GM21619 (cell line): ENCODE measurements at regions not wholly inside any gene's neighbourhood (a gene's known extent, or its start where the extent isn't known, plus 50 kb on each side); places are given as distances from the start of the nearest gene placed in this dataset.

Source experiments
- ATAC-seq: cut with Tn5 transposase; IDR thresholded peaks from one replicate; pipeline ENCODE4 v1.9.1; 2021; ENCODE audit not compliant: unreplicated experiment

- ATAC-seq = no peak
Observed at GRCh38 chr6:23097566-23097965, 528.2 kb downstream of the HDGFL1 start.

GRCh38 chr6:23106951-23107350, 537.6 kb downstream of the HDGFL1 start:
- ATAC-seq = no peak

GRCh38 chr6:23111984-23112383, 542.6 kb downstream of the HDGFL1 start:
- ATAC-seq = no peak

- no peak for ATAC-seq
Observed at GRCh38 chr6:23114812-23115504, 545.6 kb downstream of the HDGFL1 start.

GRCh38 chr6:23137611-23138010, 568.2 kb downstream of the HDGFL1 start:
- ATAC-seq = no peak

- no peak for ATAC-seq
Observed at GRCh38 chr6:23140871-23141270, 571.5 kb downstream of the HDGFL1 start.

- no peak for ATAC-seq
Observed at GRCh38 chr6:23145781-23146180, 576.4 kb downstream of the HDGFL1 start.

- no peak for ATAC-seq
Observed at GRCh38 chr6:23154159-23154558, 584.8 kb downstream of the HDGFL1 start.

GRCh38 chr6:23170049-23170448, 600.7 kb downstream of the HDGFL1 start:
- no peak for ATAC-seq

GRCh38 chr6:23173234-23173633, 603.9 kb downstream of the HDGFL1 start:
- ATAC-seq = no peak

GRCh38 chr6:23174781-23175361, 605.5 kb downstream of the HDGFL1 start:
- no peak for ATAC-seq

GRCh38 chr6:23175391-23175790, 606.0 kb downstream of the HDGFL1 start:
- no peak for ATAC-seq

- no peak for ATAC-seq
Observed at GRCh38 chr6:23176471-23176870, 607.1 kb downstream of the HDGFL1 start.

- ATAC-seq = no peak
Observed at GRCh38 chr6:23176883-23177282, 607.5 kb downstream of the HDGFL1 start.

GRCh38 chr6:23177806-23178205, 608.4 kb downstream of the HDGFL1 start:
- ATAC-seq = no peak

GRCh38 chr6:23179994-23180393, 610.6 kb downstream of the HDGFL1 start:
- no peak for ATAC-seq

- no peak for ATAC-seq
Observed at GRCh38 chr6:23180504-23181293, 611.3 kb downstream of the HDGFL1 start.

GRCh38 chr6:23181356-23182110, 612.2 kb downstream of the HDGFL1 start:
- no peak for ATAC-seq

- ATAC-seq = no peak
Observed at GRCh38 chr6:23183846-23184245, 614.5 kb downstream of the HDGFL1 start.

- ATAC-seq = no peak
Observed at GRCh38 chr6:23184351-23184750, 615.0 kb downstream of the HDGFL1 start.

- no peak for ATAC-seq
Observed at GRCh38 chr6:23195487-23195886, 626.1 kb downstream of the HDGFL1 start.
